ENCODE measurements at regions not wholly inside any gene's neighbourhood (a gene's known extent, or its start where the extent isn't known, plus 50 kb on each side); places are given as distances from the start of the nearest gene placed in this dataset.

- TF ChIP-seq, protein P1, sequence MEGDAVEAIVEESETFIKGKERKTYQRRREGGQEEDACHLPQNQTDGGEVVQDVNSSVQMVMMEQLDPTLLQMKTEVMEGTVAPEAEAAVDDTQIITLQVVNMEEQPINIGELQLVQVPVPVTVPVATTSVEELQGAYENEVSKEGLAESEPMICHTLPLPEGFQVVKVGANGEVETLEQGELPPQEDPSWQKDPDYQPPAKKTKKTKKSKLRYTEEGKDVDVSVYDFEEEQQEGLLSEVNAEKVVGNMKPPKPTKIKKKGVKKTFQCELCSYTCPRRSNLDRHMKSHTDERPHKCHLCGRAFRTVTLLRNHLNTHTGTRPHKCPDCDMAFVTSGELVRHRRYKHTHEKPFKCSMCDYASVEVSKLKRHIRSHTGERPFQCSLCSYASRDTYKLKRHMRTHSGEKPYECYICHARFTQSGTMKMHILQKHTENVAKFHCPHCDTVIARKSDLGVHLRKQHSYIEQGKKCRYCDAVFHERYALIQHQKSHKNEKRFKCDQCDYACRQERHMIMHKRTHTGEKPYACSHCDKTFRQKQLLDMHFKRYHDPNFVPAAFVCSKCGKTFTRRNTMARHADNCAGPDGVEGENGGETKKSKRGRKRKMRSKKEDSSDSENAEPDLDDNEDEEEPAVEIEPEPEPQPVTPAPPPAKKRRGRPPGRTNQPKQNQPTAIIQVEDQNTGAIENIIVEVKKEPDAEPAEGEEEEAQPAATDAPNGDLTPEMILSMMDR (IDR thresholded peaks at IDR 0.05) = no peak
- TF ChIP-seq POLR2A (IDR thresholded peaks at IDR 0.05) = no peak
Measured at GRCh38 chr7:125055376-125055775, 125.8 kb upstream of the POT1 start.
